Astrocyte (in vitro differentiated cells and primary cell): ENCODE measurements at regions not wholly inside any gene's neighbourhood (a gene's known extent, or its start where the extent isn't known, plus 50 kb on each side); places are given as distances from the start of the nearest gene placed in this dataset.

ENCODE experiments used
- DNase-seq: peaks from one replicate; pipeline ENCODE4 v3.0.0-alpha.2; 2010; ENCODE audit warnings: low read depth
- FAIRE-seq: peaks from 2 replicates; lab custom pipeline; 2011; peaks lifted over from hg19 to GRCh38; lab: Jason Lieb, UNC
- H2AFZ ChIP-seq: 2 replicates; pipeline ENCODE4 v1.6.0; 2012; ENCODE audit warnings: low read depth, low read length, inconsistent platforms
- H3K27ac ChIP-seq: 2 replicates; pipeline ENCODE4 v1.5.1; 2011; ENCODE audit warnings: low read depth, low read length, inconsistent platforms
- H3K27me3 ChIP-seq: 2 replicates; pipeline ENCODE4 v1.6.0; 2011; ENCODE audit warnings: low read length, inconsistent platforms; ENCODE audit not compliant: insufficient read depth
- H3K36me3 ChIP-seq: 2 replicates; pipeline ENCODE4 v1.5.1; 2011; ENCODE audit warnings: low read length, inconsistent platforms; ENCODE audit not compliant: insufficient read depth
- H3K4me1 ChIP-seq: 2 replicates; pipeline ENCODE4 v1.5.1; 2011; ENCODE audit warnings: low read length, inconsistent platforms; ENCODE audit not compliant: insufficient read depth
- H3K4me2 ChIP-seq: 2 replicates; pipeline ENCODE4 v1.6.0; 2012; ENCODE audit warnings: low read length, inconsistent platforms
- H3K4me3 ChIP-seq: 2 replicates; pipeline ENCODE4 v1.5.1; 2011; ENCODE audit warnings: low read depth, mild to moderate bottlenecking, low read length, inconsistent platforms; ENCODE audit not compliant: insufficient read depth
- H3K79me2 ChIP-seq: 2 replicates; pipeline ENCODE4 v1.6.0; 2012; ENCODE audit warnings: mild to moderate bottlenecking, low read length, inconsistent platforms; ENCODE audit not compliant: insufficient read depth
- H3K9ac ChIP-seq: 2 replicates; pipeline ENCODE4 v1.6.0; 2012; ENCODE audit warnings: mild to moderate bottlenecking, low read length, inconsistent platforms
- H3K9me3 ChIP-seq: 2 replicates; pipeline ENCODE4 v1.5.1; 2012; ENCODE audit warnings: low read depth, mild to moderate bottlenecking, low read length, inconsistent platforms; ENCODE audit not compliant: insufficient read depth
- H4K20me1 ChIP-seq: 2 replicates; pipeline ENCODE4 v1.6.0; 2012; ENCODE audit warnings: low read length, inconsistent platforms; ENCODE audit not compliant: insufficient read depth
- H3K27ac Mint-ChIP-seq: one replicate; pipeline ENCODE4 v1.8.0; 2021; ENCODE audit warnings: mild to moderate bottlenecking, mixed read lengths; ENCODE audit not compliant: unreplicated experiment
- H3K27me3 Mint-ChIP-seq: one replicate; pipeline ENCODE4 v1.8.0; 2021; ENCODE audit warnings: low read depth, mixed read lengths; ENCODE audit not compliant: unreplicated experiment
- H3K36me3 Mint-ChIP-seq: one replicate; pipeline ENCODE4 v1.8.0; 2021; ENCODE audit warnings: low read depth, mixed read lengths; ENCODE audit not compliant: unreplicated experiment
- H3K4me1 Mint-ChIP-seq: one replicate; pipeline ENCODE4 v1.8.0; 2021; ENCODE audit warnings: low read depth, mixed read lengths; ENCODE audit not compliant: unreplicated experiment
- H3K4me3 Mint-ChIP-seq: one replicate; pipeline ENCODE4 v1.8.0; 2021; ENCODE audit warnings: mild to moderate bottlenecking, moderate library complexity, mixed read lengths; ENCODE audit not compliant: unreplicated experiment
- H3K9me3 Mint-ChIP-seq: one replicate; pipeline ENCODE4 v1.8.0; 2021; ENCODE audit warnings: mild to moderate bottlenecking, mixed read lengths; ENCODE audit not compliant: unreplicated experiment
- CTCF ChIP-seq: IDR thresholded peaks from 2 replicates; pipeline ENCODE4 v1.5.1; 2011; ENCODE audit warnings: low read depth, mild to moderate bottlenecking, inconsistent platforms, low read length, moderate library complexity; ENCODE audit not compliant: insufficient read depth
- EZH2 ChIP-seq: IDR thresholded peaks from 2 replicates; pipeline ENCODE4 v1.6.1; 2012; ENCODE audit warnings: mild to moderate bottlenecking, low read length, inconsistent platforms; ENCODE audit not compliant: insufficient read depth

DNA sequence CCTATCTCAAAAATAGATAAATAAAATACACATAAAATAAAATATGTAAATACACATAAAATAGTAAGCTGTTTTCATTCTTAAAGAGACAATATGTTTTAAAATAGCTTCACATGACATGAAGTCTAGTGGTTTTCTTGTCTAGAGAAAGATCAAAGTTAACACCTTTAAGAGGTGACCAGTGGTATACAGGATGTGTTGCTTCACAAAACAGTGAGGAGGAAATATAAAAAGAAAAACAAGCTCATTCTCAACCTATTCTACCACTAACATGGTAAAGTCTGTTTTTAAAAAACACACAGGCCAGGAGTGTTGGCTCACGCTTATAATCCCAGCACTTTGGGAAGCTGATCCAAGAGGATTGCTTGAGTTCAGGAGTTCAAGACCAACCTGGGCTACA lies 433.5 kb upstream of the HSFY2 start:
- Histone ChIP-seq H4K20me1 (no peaks in the 10 kb centered on the region), H3K36me3 (no peaks in the 10 kb centered on the region), H3K9me3 (no peaks in the 10 kb centered on the region), H2AFZ (no peak overlapping the region), H3K9ac (no peak overlapping the region), H3K4me1 (no peaks in the 10 kb centered on the region), H3K4me2 (no peak overlapping the region), H3K27me3 (no peaks in the 10 kb centered on the region), H3K4me3 (no peak overlapping the region), H3K79me2 (no peaks in the 10 kb centered on the region), H3K27ac (no peak overlapping the region)
- DNase-seq (no peak), FAIRE-seq (no peak)
- no peak for TF ChIP-seq CTCF
- TF ChIP-seq EZH2: no peak
- Mint-ChIP-seq H3K4me3 (no peak overlapping the region), H3K4me1 (peaks cover 3% of the 10 kb centered on the region), H3K9me3 (peaks cover 2% of the 10 kb centered on the region), H3K27me3 (no peaks in the 10 kb centered on the region), H3K36me3 (no peaks in the 10 kb centered on the region), H3K27ac (no peak overlapping the region)

GRCh38 chrY:19180824-19181223 lies 407.3 kb upstream of the HSFY2 start:
- no peak overlapping the region for H3K4me2 ChIP-seq
- no peak overlapping the region for H3K27ac ChIP-seq
- no peak for TF ChIP-seq EZH2
- H3K79me2 ChIP-seq: no peaks in the 10 kb centered on the region
- H3K4me3 Mint-ChIP-seq: no peak overlapping the region
- DNase-seq: no peak
- H3K4me1 Mint-ChIP-seq: no peaks in the 10 kb centered on the region
- no peak overlapping the region for H3K4me3 ChIP-seq
- no peak overlapping the region for H3K9ac ChIP-seq
- no peaks in the 10 kb centered on the region for H3K4me1 ChIP-seq
- H3K9me3 ChIP-seq: no peaks in the 10 kb centered on the region
- H2AFZ ChIP-seq: no peak overlapping the region
- H3K36me3 ChIP-seq: no peaks in the 10 kb centered on the region
- no peaks in the 10 kb centered on the region for H3K27me3 ChIP-seq
- H3K9me3 Mint-ChIP-seq: no peaks in the 10 kb centered on the region
- no peaks in the 10 kb centered on the region for H3K36me3 Mint-ChIP-seq
- FAIRE-seq: no peak
- no peaks in the 10 kb centered on the region for H3K27me3 Mint-ChIP-seq
- no peak overlapping the region for H3K27ac Mint-ChIP-seq
- no peaks in the 10 kb centered on the region for H4K20me1 ChIP-seq

DNA sequence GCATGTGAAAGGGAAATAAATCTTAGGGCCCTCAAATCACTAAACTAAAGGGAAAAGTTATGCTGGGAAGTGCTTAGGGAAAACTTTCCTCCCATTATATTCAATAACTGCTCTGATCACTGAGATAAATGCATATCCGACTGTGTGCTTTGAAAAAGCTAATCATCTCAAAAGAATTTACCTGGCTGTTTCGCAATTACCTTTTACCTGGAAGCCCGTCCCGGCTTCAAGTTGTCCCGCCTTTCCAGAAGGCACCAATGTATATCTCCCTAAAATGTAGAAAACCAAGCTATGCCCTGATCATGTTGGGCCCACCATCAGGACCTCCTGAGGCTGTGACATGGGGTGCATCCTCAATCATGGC lies 394.6 kb upstream of the HSFY2 start:
- TF ChIP-seq CTCF (no peak), EZH2 (no peak)

More for the DNA sequence above, 394.6 kb upstream of the HSFY2 start:
- Histone ChIP-seq H4K20me1 (no peaks in the 10 kb centered on the region), H3K4me3 (no peak overlapping the region), H3K79me2 (no peaks in the 10 kb centered on the region), H3K9ac (no peak overlapping the region), H3K9me3 (no peaks in the 10 kb centered on the region), H3K4me1 (no peaks in the 10 kb centered on the region), H2AFZ (no peak overlapping the region), H3K27me3 (no peaks in the 10 kb centered on the region), H3K36me3 (no peaks in the 10 kb centered on the region), H3K4me2 (no peak overlapping the region), H3K27ac (no peak overlapping the region)
- no peak for DNase-seq
- no peaks in the 10 kb centered on the region for H3K27me3 Mint-ChIP-seq
- no peak overlapping the region for H3K4me3 Mint-ChIP-seq
- no peak for FAIRE-seq
- H3K36me3 Mint-ChIP-seq: no peaks in the 10 kb centered on the region
- peaks cover 5% of the 10 kb centered on the region for H3K9me3 Mint-ChIP-seq
- H3K27ac Mint-ChIP-seq: no peak overlapping the region
- no peaks in the 10 kb centered on the region for H3K4me1 Mint-ChIP-seq
